EL (cell line): ENCODE measurements at regions not wholly inside any gene's neighbourhood (a gene's known extent, or its start where the extent isn't known, plus 50 kb on each side); places are given as distances from the start of the nearest gene placed in this dataset.
"Not testable (repeated sequence)": the region's sequence is repeated elsewhere in the genome, so short reads cannot be mapped to it uniquely, and the experiment has no call there.

Experiments used
- DNase-seq: peaks from one replicate; pipeline ENCODE4 v3.0.0-alpha.2; 2016

DNA sequence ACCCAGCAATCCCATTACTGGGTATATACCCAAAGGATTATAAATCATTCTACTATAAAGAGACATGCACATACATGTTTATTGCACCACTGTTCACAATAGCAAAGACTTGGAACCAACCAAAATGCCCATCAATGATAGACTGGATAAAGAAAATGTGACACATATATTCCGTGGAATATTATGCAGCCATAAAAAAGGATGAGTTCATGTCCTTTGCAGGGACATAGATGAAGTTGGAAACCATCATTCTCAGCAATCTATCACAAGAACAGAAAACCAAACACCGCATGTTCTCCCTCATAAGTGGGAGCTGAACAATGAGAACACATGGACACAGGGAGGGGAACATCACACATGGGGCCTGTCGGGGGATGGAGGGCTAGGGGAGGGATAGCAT is 113.2 kb upstream of the PRSS1 start:
- not testable (repeated sequence) for DNase-seq

DNA sequence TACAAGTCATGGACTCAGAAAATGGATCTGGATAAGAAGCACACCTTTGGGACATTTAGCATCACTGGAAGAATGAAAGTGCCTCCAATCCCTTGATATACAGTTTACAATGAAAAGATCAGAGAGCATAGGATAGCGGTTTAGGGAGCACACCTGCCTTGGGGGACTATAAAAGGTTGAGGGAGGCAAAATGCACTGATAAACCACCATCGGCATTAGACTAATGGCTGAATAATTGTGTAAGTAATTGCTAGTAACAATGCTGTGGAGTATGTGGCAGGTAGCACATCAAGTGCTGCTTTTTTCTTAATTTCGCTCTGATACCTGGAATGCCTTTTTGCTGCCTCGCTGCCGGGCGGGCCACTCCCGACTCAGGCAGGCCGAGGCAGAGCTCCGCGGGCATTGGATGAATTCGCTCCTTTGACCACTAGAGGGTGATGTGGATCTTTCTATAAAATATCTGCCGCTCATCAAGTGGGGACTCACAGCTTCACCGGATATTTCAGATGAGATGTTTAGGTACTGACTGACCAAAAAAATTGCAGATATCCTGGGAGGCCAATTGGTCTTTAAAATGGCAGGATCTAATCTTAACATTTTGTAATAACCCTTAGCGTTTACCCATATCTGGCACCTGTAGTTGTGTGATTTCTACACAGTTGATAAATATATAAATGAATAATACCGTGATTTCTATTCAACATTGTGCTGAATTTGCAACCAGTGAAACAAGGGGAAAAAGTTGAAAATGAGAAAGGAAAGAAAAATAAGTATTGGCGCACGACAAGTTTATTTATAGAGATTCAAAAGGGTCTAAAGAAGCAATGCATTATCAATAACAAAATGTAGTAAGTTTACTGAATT is 116.8 kb upstream of the PRSS1 start:
- DNase-seq, result peak; percentile 71

DNA sequence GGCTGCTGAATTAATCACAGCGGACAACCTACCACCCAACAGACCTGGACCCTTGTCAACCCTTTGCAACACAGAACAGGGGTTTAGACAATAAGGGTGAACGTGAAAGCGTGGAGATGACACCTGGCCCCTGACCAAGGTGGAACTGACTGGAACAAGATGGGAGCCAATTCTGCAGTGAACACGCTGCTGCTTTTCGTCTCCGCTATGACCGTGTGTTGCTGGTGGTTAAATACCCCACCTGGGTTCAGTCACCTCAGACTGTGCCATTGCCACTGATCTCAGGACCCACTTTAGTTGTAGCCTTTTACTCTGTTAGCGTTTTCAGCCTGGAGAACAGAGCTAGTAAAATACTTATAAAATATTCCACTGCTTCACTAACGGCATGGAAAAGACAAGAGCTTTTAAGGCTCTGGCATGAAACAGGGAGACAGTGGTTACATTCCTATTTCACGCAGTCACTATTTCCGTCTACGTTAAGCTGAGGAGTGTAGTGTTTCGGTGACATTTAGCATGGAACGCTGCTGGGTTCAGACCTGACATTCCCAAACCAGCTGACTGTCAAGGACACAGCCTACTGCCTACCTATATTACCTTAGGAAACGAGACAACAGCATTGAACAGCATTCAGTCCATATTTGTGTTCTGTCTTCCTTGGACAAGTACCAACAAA is 119.5 kb upstream of the PRSS1 start:
- peak; percentile 54 for DNase-seq

DNA sequence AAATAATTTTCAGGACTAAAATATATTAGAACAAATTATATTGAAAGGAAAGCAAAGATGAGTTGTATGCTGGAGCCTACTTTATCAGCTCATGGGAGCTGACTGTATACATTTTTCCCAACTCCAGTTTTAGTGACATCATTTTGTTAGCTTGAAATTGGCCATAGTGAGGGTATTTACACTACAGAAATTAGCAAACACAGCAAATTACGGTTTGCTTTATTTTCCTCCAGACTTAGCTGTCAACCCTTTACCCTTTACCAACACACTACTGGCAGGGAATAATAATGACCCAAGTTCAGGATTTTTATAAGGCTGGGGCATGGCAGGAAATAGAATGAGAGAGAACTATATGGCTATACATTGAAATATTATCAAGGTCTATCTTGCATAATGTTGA is 120.3 kb upstream of the PRSS1 start:
- DNase-seq, result no peak

DNA sequence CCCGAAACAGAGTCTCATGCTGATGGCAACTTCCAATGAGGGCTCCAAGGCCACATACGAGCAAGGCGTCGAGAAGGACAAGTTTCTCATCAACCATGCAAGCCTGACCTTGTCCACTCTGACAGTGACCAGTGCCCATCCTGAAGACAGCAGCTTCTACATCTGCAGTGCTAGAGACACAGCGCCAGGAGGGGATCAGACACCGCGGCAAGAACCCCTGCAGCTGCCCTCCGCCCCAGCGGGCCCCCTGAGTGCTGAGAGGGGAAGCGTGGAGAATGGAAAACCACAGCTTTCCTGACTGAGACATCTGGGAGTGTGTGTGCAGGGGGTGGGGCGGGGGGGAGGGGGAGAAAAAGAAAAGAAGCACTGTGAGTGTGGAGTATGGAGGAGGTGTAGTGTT is 122.0 kb upstream of the PRSS1 start:
- not testable (repeated sequence) for DNase-seq

DNA sequence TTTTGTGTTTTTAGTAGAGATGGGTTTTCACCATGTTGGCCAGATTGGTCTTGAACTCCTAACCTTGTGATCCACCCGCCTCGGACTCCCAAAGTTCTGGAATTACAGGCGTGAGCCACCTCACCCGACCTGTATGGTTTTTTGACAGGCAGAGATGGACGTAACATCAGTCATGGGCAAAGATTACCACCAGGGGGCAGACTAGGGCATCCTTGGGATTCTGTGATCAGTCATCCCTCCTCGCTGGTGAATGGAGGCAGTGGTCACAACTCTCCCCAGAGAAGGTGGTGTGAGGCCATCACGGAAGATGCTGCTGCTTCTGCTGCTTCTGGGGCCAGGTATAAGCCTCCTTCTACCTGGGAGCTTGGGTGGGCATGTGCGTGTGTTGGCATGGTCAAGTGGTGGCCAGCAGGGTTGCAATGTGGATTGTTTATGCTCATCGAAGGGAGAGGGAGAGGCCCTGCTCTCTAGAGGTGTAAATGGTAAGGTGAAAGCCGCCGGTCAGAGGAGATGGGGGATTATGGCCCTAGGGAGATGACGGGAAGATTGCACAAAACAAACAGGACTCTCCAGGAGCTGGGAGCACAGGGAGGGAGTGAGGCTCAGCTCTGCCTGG is 122.7 kb upstream of the PRSS1 start:
- DNase-seq, result peak; percentile 37

DNA sequence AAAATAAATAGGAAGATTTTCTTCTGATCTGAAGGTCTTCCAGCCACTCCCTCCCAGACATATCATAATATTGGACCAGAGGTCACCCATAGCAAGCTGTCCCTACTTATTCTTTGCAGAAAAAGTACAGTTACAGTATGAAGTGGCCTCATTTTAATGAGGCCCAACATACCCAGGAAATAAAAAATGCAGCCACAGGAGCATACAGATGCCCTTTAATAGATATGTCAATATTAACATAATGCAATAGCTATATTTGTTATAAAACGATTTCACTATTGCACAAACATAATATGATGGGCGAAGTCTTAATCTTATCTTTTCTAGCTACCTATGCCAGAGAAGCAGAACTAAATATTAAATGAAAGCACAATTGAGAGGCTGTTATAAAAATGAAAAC is 124.1 kb upstream of the PRSS1 start:
- DNase-seq, result not testable (repeated sequence)

DNA sequence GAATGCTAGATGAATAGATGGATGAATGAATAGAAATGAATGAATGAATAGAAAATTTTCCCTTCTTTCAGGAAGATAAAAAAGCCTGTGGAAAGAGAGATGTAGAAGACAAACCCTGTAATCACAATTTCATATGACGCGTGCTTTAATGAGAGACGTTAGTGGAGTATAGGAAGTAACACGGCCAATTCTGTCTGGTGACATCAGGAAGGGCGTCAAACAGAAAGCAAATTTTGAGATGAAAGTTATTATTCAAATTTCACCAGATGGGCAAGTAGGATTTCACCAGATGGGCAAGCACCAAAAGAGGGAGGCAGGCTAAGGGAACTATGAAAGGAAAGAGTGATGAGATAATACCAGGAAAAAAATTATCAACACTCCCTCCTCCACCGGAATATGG is 128.9 kb upstream of the PRSS1 start:
- no peak for DNase-seq

DNA sequence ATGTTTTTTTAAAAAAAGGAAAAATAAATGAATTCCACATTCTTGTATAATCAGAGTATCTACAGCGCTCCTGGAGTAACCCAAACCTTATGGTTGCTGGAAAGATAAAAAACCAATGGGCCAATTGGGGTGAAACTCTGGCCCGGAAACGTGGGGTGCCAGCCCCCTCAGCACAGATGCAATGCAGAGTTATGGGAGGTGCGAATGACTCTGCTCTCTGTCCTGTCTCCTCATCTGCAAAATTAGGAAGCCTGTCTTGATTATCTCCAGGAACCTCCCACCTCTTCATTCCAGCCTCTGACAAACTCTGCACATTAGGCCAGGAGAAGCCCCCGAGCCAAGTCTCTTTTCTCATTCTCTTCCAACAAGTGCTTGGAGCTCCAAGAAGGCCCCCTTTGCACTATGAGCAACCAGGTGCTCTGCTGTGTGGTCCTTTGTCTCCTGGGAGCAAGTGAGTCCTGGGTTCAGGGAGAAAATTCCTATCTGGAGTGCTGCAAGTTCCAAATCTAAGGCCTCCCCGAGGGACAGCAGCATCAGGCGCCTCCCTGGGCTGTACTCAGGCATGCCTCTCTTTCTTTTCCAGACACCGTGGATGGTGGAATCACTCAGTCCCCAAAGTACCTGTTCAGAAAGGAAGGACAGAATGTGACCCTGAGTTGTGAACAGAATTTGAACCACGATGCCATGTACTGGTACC is 130.5 kb upstream of the PRSS1 start:
- DNase-seq, result no peak

DNA sequence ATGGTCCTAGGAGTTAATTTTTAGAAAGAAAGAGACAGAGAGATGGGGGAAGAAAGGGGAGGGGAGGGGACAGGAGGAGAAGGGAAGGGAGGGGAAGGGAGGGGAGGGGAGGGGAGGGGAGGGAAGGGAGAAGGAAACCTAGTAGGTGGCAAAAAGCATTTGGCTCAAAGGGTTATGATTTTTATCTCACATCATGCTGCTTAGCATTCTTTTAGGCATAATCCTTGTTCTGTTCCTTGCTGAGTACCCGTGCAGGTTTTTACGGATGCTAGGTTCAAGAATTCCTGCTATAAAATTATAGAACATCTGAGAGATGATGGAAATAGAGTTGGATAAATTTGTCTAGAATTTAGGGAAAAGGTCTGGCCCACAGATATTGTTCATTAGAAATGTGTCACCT is 132.4 kb upstream of the PRSS1 start:
- no peak for DNase-seq

DNA sequence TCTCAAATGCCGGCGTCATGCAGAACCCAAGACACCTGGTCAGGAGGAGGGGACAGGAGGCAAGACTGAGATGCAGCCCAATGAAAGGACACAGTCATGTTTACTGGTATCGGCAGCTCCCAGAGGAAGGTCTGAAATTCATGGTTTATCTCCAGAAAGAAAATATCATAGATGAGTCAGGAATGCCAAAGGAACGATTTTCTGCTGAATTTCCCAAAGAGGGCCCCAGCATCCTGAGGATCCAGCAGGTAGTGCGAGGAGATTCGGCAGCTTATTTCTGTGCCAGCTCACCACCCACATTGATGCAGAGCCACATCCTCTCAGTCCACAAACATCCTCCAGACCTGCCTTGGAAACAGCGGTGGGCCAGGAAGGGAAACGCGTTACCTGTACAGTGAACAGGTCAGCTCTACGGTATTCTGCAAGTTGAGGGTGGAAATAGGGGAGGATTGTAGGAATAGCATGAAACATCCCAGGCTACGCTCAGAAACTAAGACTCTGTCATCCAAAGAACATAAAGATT is 133.1 kb upstream of the PRSS1 start:
- no peak for DNase-seq

DNA sequence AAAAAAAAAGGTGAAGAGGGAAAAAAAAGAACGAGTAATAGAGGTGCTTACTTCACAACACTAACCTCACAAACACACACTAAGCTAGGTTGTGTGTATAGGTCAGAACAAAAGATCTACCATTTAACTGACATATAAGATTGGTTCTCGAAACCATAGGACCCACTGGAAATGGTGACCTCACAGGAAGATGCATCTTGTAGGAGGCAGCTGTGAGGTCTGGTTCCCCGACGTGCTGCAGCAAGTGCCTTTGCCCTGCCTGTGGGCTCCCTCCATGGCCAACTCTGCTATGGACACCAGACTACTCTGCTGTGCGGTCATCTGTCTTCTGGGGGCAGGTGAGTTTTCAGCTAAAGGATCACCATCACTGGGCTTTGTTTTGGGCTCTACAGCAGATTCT is 133.8 kb upstream of the PRSS1 start:
- DNase-seq, result no peak

DNA sequence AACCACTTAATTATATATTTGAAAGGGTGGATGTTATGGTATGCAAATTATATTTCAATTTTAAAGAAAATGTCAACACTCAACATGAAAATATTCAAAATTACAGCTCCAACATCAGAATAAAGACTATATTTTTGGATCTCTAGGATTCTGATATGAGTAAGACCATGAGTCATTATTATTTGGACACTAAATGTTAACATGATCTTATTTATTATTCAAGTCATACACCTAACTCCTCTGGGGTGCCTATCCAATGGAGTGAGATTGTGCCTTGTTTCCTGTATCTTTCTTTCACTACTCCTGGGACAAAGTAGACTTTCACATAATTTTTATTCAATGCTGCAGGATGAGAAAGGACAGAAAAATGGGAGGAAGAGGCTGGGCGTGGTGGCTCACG is 135.2 kb upstream of the PRSS1 start:
- DNase-seq, result peak; percentile 6

DNA sequence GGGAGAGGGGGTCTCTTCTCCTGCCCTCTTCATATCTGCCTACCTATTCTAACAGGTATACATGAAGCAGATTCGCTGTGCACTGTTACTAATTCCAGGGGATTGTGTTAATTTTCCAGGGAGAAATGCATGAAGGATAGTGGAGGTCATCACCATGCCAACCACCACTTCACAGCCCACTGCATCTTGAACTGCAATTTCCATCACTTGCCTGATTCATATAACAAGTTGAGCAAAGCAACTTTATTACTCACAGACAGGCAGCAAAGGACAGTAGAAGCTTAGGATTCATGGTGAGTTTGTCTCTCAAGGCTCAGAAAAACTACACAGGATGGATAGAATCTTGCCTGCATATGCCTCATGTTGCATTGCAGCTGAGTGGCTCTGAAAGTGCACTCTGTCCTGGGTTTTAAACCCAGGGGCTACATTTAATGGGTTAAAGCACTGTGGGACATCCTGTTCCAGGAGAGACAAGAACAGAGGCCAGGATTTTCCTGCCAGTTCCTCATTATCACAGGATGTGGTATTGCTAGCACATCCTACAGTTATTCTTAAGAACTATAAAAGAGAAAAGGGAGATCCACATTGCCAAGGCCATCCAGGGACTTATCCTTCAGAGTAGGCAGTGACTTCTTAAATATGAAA is 136.9 kb upstream of the PRSS1 start:
- peak; percentile 50 for DNase-seq

DNA sequence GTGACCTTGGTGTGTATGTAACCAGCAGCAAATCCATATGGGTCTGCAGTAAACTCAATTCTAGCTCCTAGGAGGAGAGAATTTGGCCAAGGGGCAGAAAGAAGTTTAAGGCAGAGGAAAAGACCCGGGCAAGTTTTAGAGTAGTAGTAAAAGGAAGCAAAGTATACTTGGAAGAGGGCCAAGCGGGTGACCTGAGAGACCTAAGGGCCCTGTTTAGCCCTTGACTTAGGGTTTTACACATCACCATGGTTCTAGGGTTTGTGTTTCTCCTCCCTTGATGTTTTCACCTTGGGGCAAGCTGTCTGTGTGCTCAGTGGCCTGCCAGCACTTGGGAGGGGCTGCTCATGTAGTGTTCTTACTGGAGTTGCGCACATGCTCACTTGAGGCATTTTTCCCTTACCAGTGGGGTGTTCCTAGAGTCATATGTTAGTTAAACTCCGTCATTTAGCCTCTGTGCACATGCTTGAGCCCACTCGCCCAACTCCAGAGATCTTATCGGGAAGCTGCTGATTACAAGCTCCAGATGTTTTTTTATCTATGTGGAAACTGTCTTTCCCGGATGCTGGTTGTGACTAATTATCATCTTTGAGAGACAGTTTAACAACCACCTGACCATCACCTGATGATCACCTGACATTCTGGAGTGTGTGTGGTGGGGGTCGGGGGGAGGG is 137.6 kb upstream of the PRSS1 start:
- peak; percentile 54 for DNase-seq

DNA sequence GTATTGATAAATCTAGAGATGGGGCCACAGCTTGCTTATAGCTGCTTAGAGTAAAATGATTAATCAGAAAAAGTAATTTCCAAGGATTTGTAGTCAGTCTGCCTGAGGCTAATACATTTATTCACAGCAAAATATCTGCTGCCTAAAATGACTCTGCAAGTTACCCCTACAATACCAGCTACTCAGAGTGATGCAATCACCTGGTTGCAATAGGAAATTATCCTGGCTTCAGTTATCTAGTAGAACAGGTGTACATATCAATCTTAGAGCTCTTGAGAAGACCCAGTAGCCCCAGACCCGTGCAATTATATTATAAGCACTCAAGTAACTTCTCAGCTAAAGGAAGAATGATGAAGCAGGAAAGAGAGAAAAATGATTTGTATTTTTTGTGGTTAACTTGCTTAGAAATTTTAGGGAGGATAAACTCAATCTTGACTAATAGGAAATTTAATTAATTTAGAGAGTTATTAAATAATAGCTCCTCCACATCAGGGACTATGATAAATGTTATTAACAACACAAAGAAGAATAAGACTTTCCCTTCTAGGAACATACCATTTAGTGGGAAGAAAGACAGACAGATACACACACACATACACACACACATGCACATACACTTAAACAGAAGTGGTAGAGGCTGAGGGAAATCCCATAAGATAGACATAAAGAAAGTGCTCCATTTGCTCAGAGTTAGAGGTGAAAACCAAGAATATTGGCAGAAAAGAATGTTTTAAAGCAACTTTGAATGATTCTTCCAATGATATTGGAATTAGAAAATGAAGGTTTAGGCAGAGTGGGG is 140.4 kb upstream of the PRSS1 start:
- no peak for DNase-seq

DNA sequence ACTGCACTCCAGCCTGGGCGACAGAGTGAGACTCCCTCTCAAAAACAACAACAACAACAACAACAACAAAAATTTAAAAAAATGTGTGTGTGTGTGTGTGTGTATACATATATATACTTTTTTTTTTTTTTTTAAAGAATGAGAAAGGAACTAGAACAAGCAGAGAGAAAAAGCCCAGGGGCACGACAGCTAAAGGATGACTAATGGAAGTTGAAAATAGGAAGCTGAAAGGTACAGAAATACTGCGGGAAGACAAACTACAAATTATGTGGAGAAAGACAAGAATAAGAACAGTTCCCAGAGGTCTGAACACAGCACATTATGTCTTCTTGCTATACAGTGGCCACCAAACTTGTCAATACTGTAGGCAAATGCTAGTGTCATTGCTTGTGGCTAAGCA is 141.9 kb upstream of the PRSS1 start:
- DNase-seq, result no peak

DNA sequence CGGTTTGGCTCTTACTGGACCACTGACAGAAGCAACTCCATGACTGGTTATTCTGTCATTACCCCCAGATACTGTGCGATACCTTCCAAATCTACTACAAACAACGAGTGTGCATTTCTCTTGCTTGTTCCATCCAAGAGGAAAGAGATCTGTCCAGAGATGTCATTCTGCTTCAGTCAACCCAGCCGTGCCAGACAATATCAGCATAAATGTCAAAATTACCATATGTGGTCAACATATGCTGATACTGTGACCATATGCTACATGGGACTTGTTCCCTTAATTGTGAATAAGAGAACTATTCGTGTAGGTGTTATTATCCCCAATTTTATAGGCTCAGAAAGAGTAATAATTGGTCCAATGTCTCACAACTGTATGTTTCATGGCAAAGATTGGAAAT is 143.2 kb upstream of the PRSS1 start:
- DNase-seq, result no peak

DNA sequence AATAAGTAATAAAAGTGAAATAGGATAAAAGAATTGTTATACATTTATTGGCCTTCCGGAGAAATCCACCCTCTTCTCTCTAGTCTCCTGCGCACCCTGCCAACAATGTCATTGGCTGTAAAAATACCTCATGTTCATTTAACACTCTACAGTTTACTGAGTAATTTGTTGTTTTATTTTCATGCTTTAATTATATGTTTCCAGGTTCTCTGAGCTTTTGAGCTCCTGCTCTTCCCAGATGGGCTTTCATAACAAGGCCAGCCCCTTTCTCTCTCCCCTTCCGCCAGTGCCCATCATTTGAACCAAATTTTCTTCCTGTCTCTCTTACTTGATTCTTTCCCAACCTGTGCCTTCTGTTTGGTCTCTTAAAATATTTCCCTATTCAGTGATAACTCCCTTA is 144.6 kb upstream of the PRSS1 start:
- no peak for DNase-seq

DNA sequence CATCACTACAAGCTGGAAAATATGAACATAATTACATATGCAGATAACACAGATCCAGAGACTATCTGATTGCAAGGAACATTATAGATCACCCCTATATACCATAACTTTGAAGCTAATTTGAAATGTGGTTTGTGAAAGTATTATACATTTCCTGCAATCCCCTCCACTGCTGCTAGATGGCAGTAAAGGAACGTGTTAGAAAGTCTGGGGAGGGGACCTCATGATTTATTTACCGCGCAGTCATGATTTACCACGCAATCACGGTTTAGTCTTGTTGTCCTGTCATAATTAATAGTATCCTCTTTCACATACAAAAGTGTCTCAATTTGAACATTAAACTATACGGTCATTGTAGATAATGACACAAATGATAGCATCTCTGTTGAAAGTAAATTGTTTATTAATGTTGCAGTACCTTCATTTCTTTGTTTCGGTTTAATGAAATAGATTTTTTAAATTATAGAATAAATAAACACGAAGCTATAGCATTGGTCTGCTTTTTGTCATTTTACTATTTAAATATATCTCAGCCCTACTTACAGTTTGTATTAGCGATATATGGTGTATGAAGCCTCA is 145.3 kb upstream of the PRSS1 start:
- DNase-seq, result peak; percentile 70

DNA sequence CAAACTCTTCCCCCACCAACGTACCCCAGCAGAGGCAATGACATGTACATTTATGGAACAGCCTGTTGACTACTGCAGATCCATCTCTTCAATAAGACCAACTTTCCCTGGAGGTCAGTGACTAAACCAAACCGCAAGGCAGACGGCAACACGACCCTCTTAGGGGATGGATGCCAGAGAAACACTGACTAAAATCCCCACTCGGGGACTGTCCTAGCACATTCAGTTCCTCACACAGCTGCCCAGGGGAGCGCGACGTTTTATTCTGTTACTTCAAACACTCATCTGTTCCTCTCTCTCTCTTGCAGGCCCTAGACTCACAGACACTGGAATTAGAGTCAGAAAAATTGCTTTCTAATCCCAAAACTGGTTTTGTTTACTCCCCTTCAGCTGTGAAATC is 146.5 kb upstream of the PRSS1 start:
- DNase-seq, result peak; percentile 34
